Stimulated activated CD8-positive, alpha-beta memory T cell treated with anti-CD3 and anti-CD28 coated beads, Interleukin-12 subunit alpha, Interleukin-12 subunit beta, amount 100 ng/mL, for 1 hour (primary cell): ENCODE measurements at regions not wholly inside any gene's neighbourhood (a gene's known extent, or its start where the extent isn't known, plus 50 kb on each side); places are given as distances from the start of the nearest gene placed in this dataset.
"Not testable (repeated sequence)": the region's sequence is repeated elsewhere in the genome, so short reads cannot be mapped to it uniquely, and the experiment has no call there.

Experiments
- DNase-seq: peaks from one replicate; pipeline ENCODE4 v3.0.0-alpha.2; 2020; ENCODE audit warnings: low read depth

- no peak for DNase-seq
These were observed 1662.9 kb downstream of the SUCLG1 start for GRCh38 chr2:82796132-82796531.

DNA sequence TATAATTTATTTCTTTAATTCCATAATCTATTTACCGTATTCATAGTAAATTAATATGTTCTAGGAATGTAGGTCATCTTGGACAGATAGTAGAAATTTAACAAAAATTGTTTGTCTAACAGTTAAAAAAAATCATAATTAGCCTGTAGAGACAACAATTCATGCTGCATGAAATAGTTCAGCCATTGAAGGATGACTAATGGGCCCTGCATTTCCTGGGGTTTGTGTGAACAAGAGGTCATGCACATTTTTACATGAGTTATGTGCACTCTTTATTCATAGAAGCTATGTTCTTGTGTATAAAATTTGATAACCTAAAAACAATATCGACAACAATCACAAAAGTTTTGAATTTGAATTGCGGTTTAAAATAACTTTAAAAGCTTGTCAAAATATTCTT lies 1663.6 kb downstream of the SUCLG1 start:
- DNase-seq: no peak

DNA sequence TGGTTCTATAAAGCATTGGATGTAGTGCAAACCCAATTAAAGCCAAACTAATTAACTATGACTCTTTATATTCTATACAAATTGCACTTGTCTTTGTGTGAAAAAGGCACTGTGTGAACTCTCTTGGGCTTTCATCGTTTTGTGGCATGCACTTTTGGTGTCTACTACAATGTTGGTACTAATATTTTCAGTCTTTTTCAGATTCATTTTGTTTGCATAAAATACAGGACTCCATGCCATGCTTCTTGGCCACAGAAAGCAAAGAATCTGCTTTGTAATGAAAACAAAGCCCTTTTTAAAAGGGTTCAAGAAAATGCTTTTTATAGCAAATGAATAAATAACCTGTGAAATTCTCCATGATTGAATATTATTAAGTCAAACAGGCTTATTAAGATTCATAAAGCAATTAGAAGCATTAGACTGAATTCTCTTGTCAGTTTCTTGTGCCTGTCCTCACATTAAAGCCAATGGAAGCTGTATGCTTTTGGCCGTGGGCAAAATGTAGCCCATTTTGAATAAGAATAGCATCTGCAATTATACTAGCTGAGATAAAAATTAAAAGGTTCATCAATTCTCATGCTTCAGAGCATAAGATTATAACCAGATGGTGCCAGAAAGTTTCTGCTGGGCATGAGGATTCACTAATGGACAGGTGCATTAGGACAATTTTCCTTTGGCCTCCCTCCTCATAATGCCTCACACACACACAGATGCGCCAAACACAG lies 1665.2 kb downstream of the SUCLG1 start:
- DNase-seq: no peak

- no peak for DNase-seq
These were observed 1666.8 kb downstream of the SUCLG1 start for GRCh38 chr2:82792316-82792715.

- no peak for DNase-seq
These were observed 1668.7 kb downstream of the SUCLG1 start for GRCh38 chr2:82790206-82791021.

GRCh38 chr2:82789851-82790205 lies 1669.3 kb downstream of the SUCLG1 start:
- DNase-seq: no peak

DNA sequence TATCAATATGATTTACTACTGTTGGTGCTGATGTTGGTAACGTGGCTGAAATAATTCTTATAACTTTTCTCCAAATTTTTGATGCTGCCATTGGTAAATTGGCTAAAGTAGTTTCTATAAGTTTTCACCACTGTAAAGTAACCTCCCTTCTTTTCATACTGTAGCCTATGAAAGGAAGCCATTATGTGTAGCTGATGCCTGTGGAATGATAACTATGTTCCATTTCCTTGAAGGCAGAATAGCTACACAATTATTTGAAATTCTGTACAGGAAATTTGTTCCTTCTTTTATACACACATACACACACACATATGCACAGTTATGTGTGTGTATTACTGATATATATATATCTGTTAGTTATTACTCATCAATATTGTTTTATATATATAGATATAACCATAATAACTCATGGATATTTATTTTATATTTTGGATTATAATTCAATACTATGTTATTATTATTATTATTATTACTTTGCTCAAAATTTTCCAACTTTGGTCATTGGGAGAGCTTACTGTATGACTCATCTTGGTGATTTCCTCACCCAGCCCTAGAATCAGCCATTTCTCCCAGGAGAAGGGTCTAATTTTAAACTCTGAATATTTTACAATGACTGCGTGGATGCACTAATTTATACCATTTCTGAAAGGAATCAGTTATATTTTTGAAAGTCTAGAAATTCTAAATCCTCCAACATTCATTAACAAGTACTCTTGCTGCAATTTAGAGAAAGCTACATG lies 1677.7 kb downstream of the SUCLG1 start:
- DNase-seq: no peak

- no peak for DNase-seq
These were observed 1679.0 kb downstream of the SUCLG1 start for GRCh38 chr2:82780050-82780449.

GRCh38 chr2:82752396-82752795 lies 1706.7 kb downstream of the SUCLG1 start:
- no peak for DNase-seq

GRCh38 chr2:82748653-82749052 lies 1710.4 kb downstream of the SUCLG1 start:
- DNase-seq: no peak

DNA sequence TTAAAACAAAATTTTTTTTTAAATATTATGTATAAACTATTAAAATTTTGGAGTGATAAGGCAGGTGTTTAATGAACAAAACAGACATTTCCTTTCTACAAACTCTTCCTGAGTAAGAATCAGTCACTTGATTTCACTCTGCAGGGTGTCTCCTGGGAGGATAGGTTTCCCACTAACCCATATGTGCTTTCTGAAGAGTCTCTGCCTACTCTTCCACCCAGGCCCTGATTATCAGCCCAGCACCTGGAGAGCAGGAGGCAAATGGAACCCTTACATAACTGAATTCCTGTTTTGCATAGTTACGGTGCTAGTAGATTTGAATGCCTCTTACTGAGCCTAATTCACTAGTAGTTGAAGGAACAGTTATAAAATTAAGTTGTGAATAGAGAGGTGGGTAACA lies 1718.6 kb downstream of the SUCLG1 start:
- DNase-seq: no peak

DNA sequence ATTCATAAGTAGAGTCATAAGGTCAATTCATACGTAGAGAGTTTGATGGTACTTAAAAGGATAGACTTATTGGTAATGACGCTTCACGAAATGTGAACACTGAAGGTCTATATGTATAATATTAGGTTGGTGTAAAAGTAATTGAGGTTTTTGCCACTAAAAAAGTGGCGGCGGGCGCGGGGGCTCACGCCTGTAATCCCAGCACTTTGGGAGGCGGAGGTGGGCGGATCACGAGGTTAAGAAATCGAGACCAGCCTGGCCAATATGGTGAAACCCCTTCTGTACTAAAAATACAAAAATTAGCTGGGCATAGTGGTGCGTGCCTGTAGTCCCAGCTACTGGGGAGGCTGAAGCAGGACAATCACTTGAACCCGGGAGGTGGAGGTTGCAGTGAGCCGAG lies 1721.1 kb downstream of the SUCLG1 start:
- not testable (repeated sequence) for DNase-seq

DNA sequence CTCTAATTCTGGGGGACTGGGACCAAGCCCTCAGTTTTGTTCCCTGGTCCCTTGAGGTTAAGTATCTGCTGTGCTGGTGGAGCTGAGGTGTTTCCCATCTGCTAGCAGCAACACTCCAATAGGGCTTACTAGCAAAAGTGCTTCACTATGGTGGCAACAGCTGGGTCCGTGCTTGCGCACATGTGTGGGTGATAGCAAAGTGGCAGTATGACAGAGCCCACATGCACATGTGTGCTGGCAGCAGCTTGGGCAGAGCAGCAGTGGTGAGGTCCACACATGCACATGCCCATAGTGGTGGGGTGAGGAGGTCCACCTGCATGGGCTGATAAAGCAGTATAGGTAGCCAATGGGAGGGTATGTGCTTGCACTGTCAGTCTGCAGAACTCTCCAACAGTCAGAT lies 1723.7 kb downstream of the SUCLG1 start:
- DNase-seq: no peak

- no peak for DNase-seq
These were observed 1727.3 kb downstream of the SUCLG1 start for GRCh38 chr2:82731824-82732223.

- DNase-seq: no peak
These were observed 1728.3 kb downstream of the SUCLG1 start for GRCh38 chr2:82730811-82731210.

DNA sequence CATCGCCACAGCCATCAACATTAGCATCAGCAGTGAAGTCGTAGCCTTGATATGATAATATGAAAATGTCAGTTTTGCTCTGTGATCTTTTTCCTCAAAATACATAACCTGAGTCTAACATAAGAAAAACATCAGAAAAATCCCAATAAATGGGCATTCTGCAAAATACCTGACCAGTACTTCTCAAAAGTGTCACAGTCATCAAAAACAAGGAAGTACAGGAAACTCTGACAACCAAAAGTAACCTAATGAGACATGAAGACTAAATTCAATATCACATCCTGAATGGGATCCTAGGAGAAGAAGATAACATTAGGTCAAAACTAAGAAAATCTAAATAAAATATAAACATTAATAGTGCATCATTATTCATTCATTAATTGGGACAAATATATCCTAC lies 1731.0 kb downstream of the SUCLG1 start:
- no peak for DNase-seq

GRCh38 chr2:82708681-82709080 lies 1750.4 kb downstream of the SUCLG1 start:
- DNase-seq: no peak

DNA sequence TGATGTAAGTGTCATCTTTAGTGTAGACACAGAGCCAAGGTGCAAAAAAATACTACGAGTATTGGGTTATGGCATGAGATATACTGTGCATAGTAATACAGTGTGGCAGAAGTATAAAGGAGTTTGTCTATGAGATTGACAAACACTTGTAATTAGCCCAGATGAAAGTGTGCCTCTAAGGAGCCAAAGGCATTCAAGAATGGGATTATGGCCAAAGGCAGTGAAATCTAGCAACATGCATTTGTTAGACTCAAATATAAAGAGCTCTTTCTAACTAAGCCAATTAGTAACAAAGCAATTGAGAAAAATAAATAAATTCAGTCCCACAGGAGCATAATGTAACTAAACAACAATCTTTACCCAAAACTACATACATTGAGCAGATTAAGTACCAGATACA lies 1761.8 kb downstream of the SUCLG1 start:
- no peak for DNase-seq

GRCh38 chr2:82694431-82694830 lies 1764.6 kb downstream of the SUCLG1 start:
- DNase-seq: no peak

GRCh38 chr2:82690757-82691411 lies 1768.2 kb downstream of the SUCLG1 start:
- DNase-seq: no peak

DNA sequence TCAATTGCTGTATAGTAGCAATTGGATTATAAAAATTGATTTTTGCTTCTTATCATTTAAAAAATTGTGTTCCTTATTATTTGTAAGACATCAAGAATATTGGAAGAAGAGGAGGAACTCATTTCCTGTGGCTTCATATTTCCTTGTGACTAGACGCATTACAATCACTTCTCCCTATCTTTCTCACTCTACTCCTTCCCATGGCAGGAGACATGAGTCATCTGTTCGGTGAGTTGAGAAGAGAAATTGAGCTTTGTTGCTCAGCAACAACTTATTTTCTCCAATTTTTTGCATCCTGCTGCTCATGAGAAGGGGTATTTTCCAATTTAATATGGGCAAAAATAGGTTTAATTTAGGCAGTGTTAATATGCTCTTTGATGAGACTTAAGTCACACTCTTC lies 1783.9 kb downstream of the SUCLG1 start:
- DNase-seq: no peak

- no peak for DNase-seq
These were observed 1784.4 kb downstream of the SUCLG1 start for GRCh38 chr2:82674652-82675051.
